Transverse colon (tissue), 4 donors: ENCODE measurements at regions not wholly inside any gene's neighbourhood (a gene's known extent, or its start where the extent isn't known, plus 50 kb on each side); places are given as distances from the start of the nearest gene placed in this dataset.

Experiments used
- DNase-seq: peaks from one replicate; pipeline ENCODE4 v3.0.0-alpha.2; 2019
- H3K27ac ChIP-seq, 4 donors: fragments of 200-600 bp; sonication (generic); 2 replicates each; pipeline ENCODE4 v1.5.1; 2016 to 2018; ENCODE audit warnings: inconsistent platforms in 4 of 4
- H3K27me3 ChIP-seq: fragments of 200-600 bp; sonication (generic); 2 replicates; pipeline ENCODE4 v1.5.1; 2017; ENCODE audit warnings: inconsistent platforms
- H3K36me3 ChIP-seq, 4 donors: fragments of 200-600 bp; sonication (generic); 2 replicates each; pipeline ENCODE4 v1.5.1; 2017 to 2019; ENCODE audit warnings: inconsistent platforms in 4 of 4
- H3K4me1 ChIP-seq, 4 donors: fragments of 200-600 bp; sonication (generic); 2 replicates each; pipeline ENCODE4 v1.5.1; 2017 to 2020; ENCODE audit warnings: inconsistent platforms in 4 of 4
- H3K4me3 ChIP-seq, 4 donors: fragments of 200-600 bp; sonication (generic); 1 replicate in 1 of 4; 2 replicates in 3 of 4; pipeline versions ENCODE4 v1.5.1 to v1.6.1; 2017 to 2019; ENCODE audit warnings: inconsistent platforms in 4 of 4
- H3K9me3 ChIP-seq, 2 donors: fragments of 200-600 bp; sonication (generic); 2 replicates each; pipeline ENCODE4 v1.5.1; 2017 to 2019; ENCODE audit warnings: inconsistent platforms in 2 of 2
- EP300 ChIP-seq: sonication (generic); formaldehyde crosslinking; IDR thresholded peaks from one replicate; pipeline ENCODE4 v1.6.1; 2017; ENCODE audit warnings: antibody characterized with exemption, low read depth
- POLR2A ChIP-seq: fragments of 450-650 bp; IDR thresholded peaks from one replicate; pipeline ENCODE4 v1.6.1; 2016; ENCODE audit warnings: antibody characterized with exemption, mild to moderate bottlenecking, moderate library complexity
- POLR2AphosphoS5 ChIP-seq, 3 donors: sonication (generic); formaldehyde crosslinking; IDR thresholded peaks; one replicate each; pipeline ENCODE4 v1.6.1; 2016; ENCODE audit warnings: antibody characterized with exemption in 3 of 3
- WGBS, 2 donors: methylation state at CpG; one replicate each; pipeline ENCODE4 v1.1.5; 2018; ENCODE audit warnings: low coverage in 1 of 2; 5-methylcytosine and 5-hydroxymethylcytosine counted together
- in situ Hi-C, 4 donors: fragments of 200-750 bp; cut with MboI; loops; one replicate each; pipeline versions ENCODE4 v1.15.0 to v1.15.1; 2017; ENCODE audit warnings: low sequenced_read_pairs in 3 of 4, low pct_ligation_motif_present in 1 of 4, low pct_unique_long_range_greater_than_20kb in 1 of 4
- intact Hi-C: fragments of 100-400 bp; cut with DNase I; formaldehyde crosslinking; loops from one replicate; pipeline ENCODE4 v1.15.1; 2023; ENCODE audit warnings: low total_unique reads
- TF ChIP-seq, protein P1 (sequence below), 5 experiments: fragments of 200-600 bp in 3 of 5; fragments of 450-650 bp in 2 of 5; sonication (generic) in 3 of 5; IDR thresholded peaks; 1 replicate in 2 of 5; 2 replicates in 3 of 5; pipeline ENCODE4 v1.5.1; 2016 to 2017; ENCODE audit warnings: antibody characterized with exemption in 5 of 5, inconsistent platforms in 3 of 5, mild to moderate bottlenecking in 2 of 5, moderate library complexity in 1 of 5

DNA sequence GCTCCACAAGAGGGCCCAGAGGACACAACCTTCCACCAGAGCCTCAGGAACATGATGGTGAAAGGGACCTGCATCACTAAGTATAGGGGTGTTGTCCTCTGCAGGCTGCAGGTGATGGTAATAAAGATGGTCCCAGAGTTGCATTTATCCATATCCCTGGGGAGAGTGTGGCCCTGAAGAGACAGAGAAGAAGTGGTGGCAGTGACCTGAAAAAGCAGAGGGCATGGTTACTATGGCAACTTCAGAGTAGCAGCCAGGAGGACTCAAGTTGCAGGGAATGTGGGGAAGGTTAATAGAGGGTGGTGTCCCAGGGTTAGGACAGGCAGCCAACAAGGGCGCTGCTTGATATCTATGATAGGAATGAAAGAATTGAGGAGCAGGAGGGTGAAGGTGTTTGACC, 57.1 kb downstream of the HLA-A start:
- in situ Hi-C loops (no loop called here), intact Hi-C loops (no loop called here)
- Histone ChIP-seq H3K27ac (no peak overlapping the region), H3K9me3 (no peaks in the 10 kb centered on the region), H3K27me3 (no peaks in the 10 kb centered on the region), H3K4me1 (no peaks in the 10 kb centered on the region), H3K4me3 (no peak overlapping the region), H3K36me3 (no peaks in the 10 kb centered on the region)
- DNase-seq, result no peak
- TF ChIP-seq POLR2AphosphoS5 (IDR thresholded peaks at IDR 0.05), result no peak
- TF ChIP-seq, protein P1, sequence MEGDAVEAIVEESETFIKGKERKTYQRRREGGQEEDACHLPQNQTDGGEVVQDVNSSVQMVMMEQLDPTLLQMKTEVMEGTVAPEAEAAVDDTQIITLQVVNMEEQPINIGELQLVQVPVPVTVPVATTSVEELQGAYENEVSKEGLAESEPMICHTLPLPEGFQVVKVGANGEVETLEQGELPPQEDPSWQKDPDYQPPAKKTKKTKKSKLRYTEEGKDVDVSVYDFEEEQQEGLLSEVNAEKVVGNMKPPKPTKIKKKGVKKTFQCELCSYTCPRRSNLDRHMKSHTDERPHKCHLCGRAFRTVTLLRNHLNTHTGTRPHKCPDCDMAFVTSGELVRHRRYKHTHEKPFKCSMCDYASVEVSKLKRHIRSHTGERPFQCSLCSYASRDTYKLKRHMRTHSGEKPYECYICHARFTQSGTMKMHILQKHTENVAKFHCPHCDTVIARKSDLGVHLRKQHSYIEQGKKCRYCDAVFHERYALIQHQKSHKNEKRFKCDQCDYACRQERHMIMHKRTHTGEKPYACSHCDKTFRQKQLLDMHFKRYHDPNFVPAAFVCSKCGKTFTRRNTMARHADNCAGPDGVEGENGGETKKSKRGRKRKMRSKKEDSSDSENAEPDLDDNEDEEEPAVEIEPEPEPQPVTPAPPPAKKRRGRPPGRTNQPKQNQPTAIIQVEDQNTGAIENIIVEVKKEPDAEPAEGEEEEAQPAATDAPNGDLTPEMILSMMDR (IDR thresholded peaks at IDR 0.05), result no peak
- TF ChIP-seq POLR2A, result no peak
- 80 to 86% methylated on average over 1 of the region's 1 CpG for WGBS, 2 donors

DNA sequence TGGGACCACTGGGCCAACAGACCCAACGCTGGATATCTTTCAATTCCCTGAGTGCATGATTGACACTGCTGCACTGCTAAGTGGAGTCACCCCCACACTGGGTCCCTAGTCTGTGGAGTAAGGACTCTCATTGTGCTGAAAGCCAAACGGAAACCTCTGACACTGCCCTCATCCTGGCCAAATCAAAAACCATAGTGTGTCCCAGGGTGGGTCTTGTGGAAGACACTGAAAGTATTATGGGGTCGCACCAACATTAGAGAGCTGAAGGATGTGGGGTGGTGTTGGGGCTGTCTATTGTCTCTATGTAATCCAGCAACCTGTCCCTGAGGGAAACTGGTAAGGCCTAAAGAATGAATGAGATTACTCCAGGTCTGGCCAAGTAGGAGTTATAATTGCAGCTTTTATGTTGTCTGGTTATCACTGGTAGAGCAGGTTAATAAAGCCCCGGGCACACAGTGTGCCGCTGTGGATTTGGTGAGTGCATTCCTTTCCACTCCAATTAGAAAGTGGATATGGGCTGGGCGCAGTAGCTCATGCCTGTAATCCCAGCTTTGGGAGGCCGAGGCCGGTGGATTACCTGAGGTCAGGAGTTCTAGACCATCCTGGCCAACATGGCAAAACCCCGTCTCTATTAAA, 57.9 kb downstream of the HLA-A start:
- no peak overlapping the region for H3K4me3 ChIP-seq
- DNase-seq, result no peak
- no peaks in the 10 kb centered on the region for H3K27me3 ChIP-seq
- H3K36me3 ChIP-seq, result no peaks in the 10 kb centered on the region
- H3K27ac ChIP-seq, result no peak overlapping the region
- WGBS, 2 donors, result 80% methylated on average over 9 of the region's 9 CpGs; no CpG with 5 or more reads in 1 of the 2 donors
- TF ChIP-seq POLR2AphosphoS5 (IDR thresholded peaks at IDR 0.05), result no peak
- no peak for TF ChIP-seq POLR2A
- TF ChIP-seq, protein P1 (IDR thresholded peaks at IDR 0.05), result no peak
- TF ChIP-seq EP300, result no peak
- in situ Hi-C loops, result loop anchor here in 2 of 4 donors (10.0 to 25.0 kb wide), 3 partner anchors 138 to 263 kb away; no protein-coding TSS in a partner anchor
- intact Hi-C loops, result no loop called here
- no peaks in the 10 kb centered on the region for H3K9me3 ChIP-seq
- H3K4me1 ChIP-seq, result no peaks in the 10 kb centered on the region

DNA sequence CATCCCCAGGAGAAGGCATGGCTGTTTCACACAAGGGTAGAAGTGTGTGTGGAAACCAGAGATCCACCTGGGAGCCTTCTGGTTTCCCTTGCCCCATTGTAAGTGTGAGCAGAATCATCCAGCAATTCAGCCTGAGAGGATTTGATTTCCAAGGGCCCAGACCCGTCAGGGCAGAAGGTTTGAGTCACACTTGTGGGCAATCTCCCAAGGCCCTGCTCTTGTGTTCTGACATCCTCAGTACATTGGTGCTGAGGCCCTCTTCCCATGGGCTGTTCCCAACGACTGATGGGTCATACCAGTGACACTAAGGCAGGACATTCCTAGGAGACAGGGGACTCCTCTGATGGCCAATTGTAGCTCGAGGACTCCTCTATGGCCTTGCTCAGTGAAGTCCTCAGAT, 58.2 kb upstream of the POLR1H start:
- intact Hi-C loops, result no loop called here

DNA sequence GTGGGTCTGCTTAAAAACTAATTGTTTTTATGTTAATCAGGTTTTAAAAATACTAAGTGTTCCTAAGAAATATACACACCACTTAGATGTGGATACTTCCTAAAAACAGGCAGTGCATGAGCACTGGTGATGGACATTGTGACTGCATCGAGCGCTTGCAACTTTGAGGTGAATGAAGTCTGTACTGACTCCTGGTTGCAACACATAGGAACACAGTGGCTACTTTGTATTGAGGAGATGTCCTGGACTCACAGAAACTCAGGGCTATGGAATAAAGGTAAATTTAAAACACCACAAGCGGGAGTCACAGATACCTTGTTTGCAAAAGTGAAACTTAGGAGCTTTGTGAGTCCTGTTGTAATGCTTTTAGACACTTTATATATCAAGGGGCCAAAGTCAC, 55.6 kb upstream of the POLR1H start:
- Histone ChIP-seq H3K4me1 (peaks cover 8 to 22% (median 17%) of the 10 kb centered on the region in 4 donors), H3K4me3 (no peak overlapping the region), H3K9me3 (no peaks in the 10 kb centered on the region), H3K27ac (no peak overlapping the region), H3K36me3 (no peaks in the 10 kb centered on the region), H3K27me3 (peaks cover 25% of the 10 kb centered on the region)
- TF ChIP-seq EP300 (no peak), POLR2AphosphoS5 (IDR thresholded peaks at IDR 0.05) (no peak)
- WGBS, 2 donors, result 87 to 97% methylated on average over 2 to 3 of the region's 3 CpGs
- in situ Hi-C loops, result loop anchor here in 3 of 4 donors (5.0 to 25.0 kb wide), 4 partner anchors 143 to 268 kb away; no protein-coding TSS in a partner anchor
- no peak for DNase-seq
- intact Hi-C loops, result loop anchor here (5.0 kb wide), 1 partner anchor 158 kb away; no protein-coding TSS in a partner anchor

More for the DNA sequence above, 58.2 kb upstream of the POLR1H start:
- Histone ChIP-seq H3K4me3 (no peak overlapping the region), H3K27ac (no peak overlapping the region), H3K9me3 (no peaks in the 10 kb centered on the region), H3K27me3 (peaks cover 18% of the 10 kb centered on the region), H3K4me1 (peaks cover 8 to 22% (median 17%) of the 10 kb centered on the region in 4 donors), H3K36me3 (no peaks in the 10 kb centered on the region)
- no peak for DNase-seq
- TF ChIP-seq EP300 (no peak), POLR2A (no peak), POLR2AphosphoS5 (IDR thresholded peaks at IDR 0.05) (no peak)
- TF ChIP-seq, protein P1 (IDR thresholded peaks at IDR 0.05), result no peak
- in situ Hi-C loops, result loop anchor here in 2 of 4 donors (10.0 to 25.0 kb wide), 3 partner anchors 141 to 266 kb away; no protein-coding TSS in a partner anchor
- 63% methylated on average over 3 of the region's 3 CpGs; no CpG with 5 or more reads in 1 of the 2 donors for WGBS, 2 donors
